SK-N-SH treated with all-trans-retinoic acid at 6 μM for 48 hours (cell line): ENCODE measurements at regions not wholly inside any gene's neighbourhood (a gene's known extent, or its start where the extent isn't known, plus 50 kb on each side); places are given as distances from the start of the nearest gene placed in this dataset.

Experiments used
- ATAC-seq: fragments of 200-7000 bp; cut with Tn5 transposase; 3 replicates; pipeline ENCODE4 v1.9.1; 2020; ENCODE audit warnings: mild to moderate bottlenecking, moderate library complexity
- BACH2 ChIP-seq: fragments of 250-450 bp; sonication (Bioruptor Pico); IDR thresholded peaks from 2 replicates; pipeline ENCODE4 v1.9.0; 2021; ENCODE audit warnings: mild to moderate bottlenecking, borderline replicate concordance
- ESRRG ChIP-seq: fragments of 250-450 bp; sonication (Bioruptor Pico); IDR thresholded peaks from 2 replicates; pipeline ENCODE4 v1.6.1; 2021; ENCODE audit warnings: mild to moderate bottlenecking
- GLIS3 ChIP-seq: fragments of 250-450 bp; sonication (Bioruptor Pico); IDR thresholded peaks from 2 replicates; pipeline ENCODE4 v1.5.0; 2020; ENCODE audit warnings: mild to moderate bottlenecking, moderate library complexity
- ISL1 ChIP-seq: fragments of 250-450 bp; sonication (Bioruptor Pico); IDR thresholded peaks from 2 replicates; pipeline ENCODE4 v2.1.2; 2022; ENCODE audit warnings: mild to moderate bottlenecking, moderate library complexity
- OSR1 ChIP-seq: fragments of 250-450 bp; sonication (Bioruptor Pico); IDR thresholded peaks from 2 replicates; pipeline ENCODE4 v1.8.0; 2022; ENCODE audit warnings: moderate library complexity, mild to moderate bottlenecking, inconsistent platforms
- PPARA ChIP-seq: fragments of 250-450 bp; sonication (Bioruptor Pico); IDR thresholded peaks from 2 replicates; pipeline ENCODE4 v1.5.0; 2020; ENCODE audit warnings: mild to moderate bottlenecking, borderline replicate concordance
- RARB ChIP-seq: fragments of 250-450 bp; sonication (Bioruptor Pico); IDR thresholded peaks from 2 replicates; pipeline ENCODE4 v1.8.0; 2021; ENCODE audit warnings: mild to moderate bottlenecking, moderate library complexity
- SNAI2 ChIP-seq: fragments of 250-450 bp; sonication (Bioruptor Pico); IDR thresholded peaks from 2 replicates; pipeline ENCODE4 v1.5.0; 2020; ENCODE audit warnings: mild to moderate bottlenecking, moderate library complexity
- TCF4 ChIP-seq: fragments of 250-450 bp; sonication (Bioruptor Pico); IDR thresholded peaks from 2 replicates; pipeline ENCODE4 v1.8.0; 2021; ENCODE audit warnings: mild to moderate bottlenecking, moderate library complexity, borderline replicate concordance
- TOX ChIP-seq: fragments of 250-450 bp; sonication (Bioruptor Pico); IDR thresholded peaks from 2 replicates; pipeline ENCODE4 v1.8.0; 2021; ENCODE audit warnings: mild to moderate bottlenecking, moderate library complexity, borderline replicate concordance
- TSHZ2 ChIP-seq: fragments of 250-450 bp; sonication (Bioruptor Pico); IDR thresholded peaks from 2 replicates; pipeline ENCODE4 v1.5.0; 2020; ENCODE audit warnings: mild to moderate bottlenecking, moderate library complexity
- ZFP3 ChIP-seq: fragments of 250-450 bp; sonication (Bioruptor Pico); IDR thresholded peaks from 2 replicates; pipeline ENCODE4 v1.5.0; 2020; ENCODE audit warnings: mild to moderate bottlenecking, moderate library complexity
- ZFP30 ChIP-seq: fragments of 450-650 bp; formaldehyde crosslinking; IDR thresholded peaks from 2 replicates; pipeline ENCODE4 v1.5.0; 2022; ENCODE audit warnings: mild to moderate bottlenecking, moderate library complexity
- ZNF565 ChIP-seq: fragments of 450-650 bp; formaldehyde crosslinking; conservative IDR thresholded peaks from 2 replicates; pipeline ENCODE4 v1.5.0; 2020; ENCODE audit warnings: low read depth, mild to moderate bottlenecking, moderate library complexity
- ZNF8 ChIP-seq: fragments of 450-650 bp; formaldehyde crosslinking; IDR thresholded peaks from 2 replicates; pipeline ENCODE4 v1.5.0; 2020; ENCODE audit warnings: mild to moderate bottlenecking, moderate library complexity
- TF ChIP-seq, protein P1 (sequence below): fragments of 250-450 bp; sonication (Bioruptor Pico); IDR thresholded peaks from 2 replicates; pipeline ENCODE4 v1.5.1; 2020; ENCODE audit warnings: low read depth, mild to moderate bottlenecking, moderate library complexity
- TF ChIP-seq, protein P2 (sequence below): fragments of 250-450 bp; sonication (Bioruptor Pico); IDR thresholded peaks from 2 replicates; pipeline ENCODE4 v1.8.0; 2020; ENCODE audit warnings: mild to moderate bottlenecking, moderate library complexity, borderline replicate concordance
- TF ChIP-seq, protein P3 (sequence below): fragments of 250-450 bp; sonication (Bioruptor Pico); IDR thresholded peaks from 2 replicates; pipeline ENCODE4 v1.5.1; 2021; ENCODE audit warnings: mild to moderate bottlenecking, moderate library complexity

DNA sequence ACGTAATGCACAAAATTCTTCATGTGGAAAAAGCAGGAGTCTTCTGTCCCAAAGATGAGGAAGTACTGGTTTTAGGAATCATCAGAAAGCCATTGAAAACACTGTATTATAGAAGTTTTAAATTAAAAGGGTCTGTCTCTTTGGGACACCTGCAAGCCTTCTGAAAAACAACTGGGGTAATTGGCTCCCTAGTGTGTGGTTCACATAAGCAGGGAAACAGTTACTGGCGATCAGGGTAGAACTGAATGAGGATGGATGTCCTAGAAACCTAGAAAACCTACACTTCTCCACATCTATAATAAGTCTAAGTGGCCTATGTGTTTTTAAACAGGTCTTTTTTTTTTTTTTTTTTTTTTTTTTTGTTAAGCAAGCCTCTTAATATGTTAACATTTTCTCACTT lies 945.5 kb upstream of the PCDH10 start:
- TF ChIP-seq ISL1 (CRISPR knock-in tag) = no peak
- TF ChIP-seq SNAI2 (CRISPR knock-in tag) = no peak
- TF ChIP-seq GLIS3 (CRISPR knock-in tag) = no peak
- TF ChIP-seq PPARA (CRISPR knock-in tag) = no peak
- no peak for TF ChIP-seq TSHZ2 (CRISPR knock-in tag)
- no peak for TF ChIP-seq ZFP30 (CRISPR knock-in tag)
- TF ChIP-seq ESRRG (CRISPR knock-in tag) = no peak
- TF ChIP-seq RARB (CRISPR knock-in tag) = no peak
- no peak for ATAC-seq

- TF ChIP-seq TOX (CRISPR knock-in tag) = no peak
- no peak for TF ChIP-seq PPARA (CRISPR knock-in tag)
- no peak for TF ChIP-seq ZFP30 (CRISPR knock-in tag)
- no peak for TF ChIP-seq ZNF565 (CRISPR knock-in tag)
- TF ChIP-seq, protein P1, sequence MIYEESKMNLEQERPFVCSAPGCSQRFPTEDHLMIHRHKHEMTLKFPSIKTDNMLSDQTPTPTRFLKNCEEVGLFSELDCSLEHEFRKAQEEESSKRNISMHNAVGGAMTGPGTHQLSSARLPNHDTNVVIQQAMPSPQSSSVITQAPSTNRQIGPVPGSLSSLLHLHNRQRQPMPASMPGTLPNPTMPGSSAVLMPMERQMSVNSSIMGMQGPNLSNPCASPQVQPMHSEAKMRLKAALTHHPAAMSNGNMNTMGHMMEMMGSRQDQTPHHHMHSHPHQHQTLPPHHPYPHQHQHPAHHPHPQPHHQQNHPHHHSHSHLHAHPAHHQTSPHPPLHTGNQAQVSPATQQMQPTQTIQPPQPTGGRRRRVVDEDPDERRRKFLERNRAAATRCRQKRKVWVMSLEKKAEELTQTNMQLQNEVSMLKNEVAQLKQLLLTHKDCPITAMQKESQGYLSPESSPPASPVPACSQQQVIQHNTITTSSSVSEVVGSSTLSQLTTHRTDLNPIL (CRISPR knock-in tag) = no peak
- no peak for TF ChIP-seq ISL1 (CRISPR knock-in tag)
- TF ChIP-seq BACH2 (CRISPR knock-in tag) = no peak
- TF ChIP-seq SNAI2 (CRISPR knock-in tag) = no peak
- no peak for ATAC-seq
These were observed 934.6 kb upstream of the PCDH10 start for GRCh38 chr4:132214519-132214918.

DNA sequence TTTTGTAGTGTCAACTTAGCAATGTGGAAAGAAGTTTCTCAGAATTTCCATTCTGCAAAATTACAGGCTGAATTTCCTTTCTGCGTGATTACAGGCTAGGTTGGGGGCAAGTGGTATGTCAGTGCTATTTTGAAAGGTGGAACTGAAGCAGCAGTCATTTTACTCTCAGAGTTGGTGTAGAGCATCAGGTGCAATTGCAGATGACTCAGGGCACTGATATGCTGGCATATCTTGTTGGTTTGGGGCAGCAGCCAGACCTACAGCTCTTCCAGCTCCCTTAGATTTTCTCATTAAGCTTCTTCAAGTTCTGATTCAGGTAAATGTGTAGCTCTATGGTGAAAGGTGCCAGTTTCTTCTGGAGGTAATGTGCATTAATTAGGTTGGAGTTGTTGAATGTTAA lies 930.7 kb upstream of the PCDH10 start:
- ATAC-seq = no peak
- TF ChIP-seq RARB (CRISPR knock-in tag) (no peak), TSHZ2 (CRISPR knock-in tag) (no peak), GLIS3 (CRISPR knock-in tag) (no peak), ESRRG (CRISPR knock-in tag) (no peak), OSR1 (CRISPR knock-in tag) (no peak), ZFP3 (no peak), ISL1 (CRISPR knock-in tag) (no peak), TOX (CRISPR knock-in tag) (no peak), ZNF8 (CRISPR knock-in tag) (no peak), ZFP30 (CRISPR knock-in tag) (no peak), TCF4 (CRISPR knock-in tag) (no peak), ZNF565 (CRISPR knock-in tag) (no peak)
- TF ChIP-seq, protein P1 (CRISPR knock-in tag) = no peak
- TF ChIP-seq, protein P2, sequence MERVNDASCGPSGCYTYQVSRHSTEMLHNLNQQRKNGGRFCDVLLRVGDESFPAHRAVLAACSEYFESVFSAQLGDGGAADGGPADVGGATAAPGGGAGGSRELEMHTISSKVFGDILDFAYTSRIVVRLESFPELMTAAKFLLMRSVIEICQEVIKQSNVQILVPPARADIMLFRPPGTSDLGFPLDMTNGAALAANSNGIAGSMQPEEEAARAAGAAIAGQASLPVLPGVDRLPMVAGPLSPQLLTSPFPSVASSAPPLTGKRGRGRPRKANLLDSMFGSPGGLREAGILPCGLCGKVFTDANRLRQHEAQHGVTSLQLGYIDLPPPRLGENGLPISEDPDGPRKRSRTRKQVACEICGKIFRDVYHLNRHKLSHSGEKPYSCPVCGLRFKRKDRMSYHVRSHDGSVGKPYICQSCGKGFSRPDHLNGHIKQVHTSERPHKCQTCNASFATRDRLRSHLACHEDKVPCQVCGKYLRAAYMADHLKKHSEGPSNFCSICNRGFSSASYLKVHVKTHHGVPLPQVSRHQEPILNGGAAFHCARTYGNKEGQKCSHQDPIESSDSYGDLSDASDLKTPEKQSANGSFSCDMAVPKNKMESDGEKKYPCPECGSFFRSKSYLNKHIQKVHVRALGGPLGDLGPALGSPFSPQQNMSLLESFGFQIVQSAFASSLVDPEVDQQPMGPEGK (CRISPR knock-in tag) = no peak
- TF ChIP-seq, protein P3, sequence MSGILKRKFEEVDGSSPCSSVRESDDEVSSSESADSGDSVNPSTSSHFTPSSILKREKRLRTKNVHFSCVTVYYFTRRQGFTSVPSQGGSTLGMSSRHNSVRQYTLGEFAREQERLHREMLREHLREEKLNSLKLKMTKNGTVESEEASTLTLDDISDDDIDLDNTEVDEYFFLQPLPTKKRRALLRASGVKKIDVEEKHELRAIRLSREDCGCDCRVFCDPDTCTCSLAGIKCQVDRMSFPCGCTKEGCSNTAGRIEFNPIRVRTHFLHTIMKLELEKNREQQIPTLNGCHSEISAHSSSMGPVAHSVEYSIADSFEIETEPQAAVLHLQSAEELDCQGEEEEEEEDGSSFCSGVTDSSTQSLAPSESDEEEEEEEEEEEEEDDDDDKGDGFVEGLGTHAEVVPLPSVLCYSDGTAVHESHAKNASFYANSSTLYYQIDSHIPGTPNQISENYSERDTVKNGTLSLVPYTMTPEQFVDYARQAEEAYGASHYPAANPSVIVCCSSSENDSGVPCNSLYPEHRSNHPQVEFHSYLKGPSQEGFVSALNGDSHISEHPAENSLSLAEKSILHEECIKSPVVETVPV = no peak
